HG02798 (cell line): ENCODE measurements at regions not wholly inside any gene's neighbourhood (a gene's known extent, or its start where the extent isn't known, plus 50 kb on each side); places are given as distances from the start of the nearest gene placed in this dataset.
"Not testable (repeated sequence)": the region's sequence is repeated elsewhere in the genome, so short reads cannot be mapped to it uniquely, and the experiment has no call there.

Experiments
- ATAC-seq: cut with Tn5 transposase; IDR thresholded peaks from one replicate; pipeline ENCODE4 v1.9.1; 2021; ENCODE audit warnings: mild to moderate bottlenecking; ENCODE audit not compliant: unreplicated experiment, poor library complexity

- ATAC-seq = no peak
These were observed 76.4 kb upstream of the TRPM1 start for GRCh38 chr15:31177951-31178350.

GRCh38 chr15:31178705-31179104, 77.2 kb upstream of the TRPM1 start:
- no peak for ATAC-seq

GRCh38 chr15:31179693-31180092, 78.2 kb upstream of the TRPM1 start:
- ATAC-seq = no peak

GRCh38 chr15:31193291-31193690, 91.8 kb upstream of the TRPM1 start:
- no peak for ATAC-seq

GRCh38 chr15:31195871-31196270, 94.3 kb upstream of the TRPM1 start:
- ATAC-seq = no peak

GRCh38 chr15:31197497-31198414, 96.2 kb upstream of the TRPM1 start:
- ATAC-seq = peak; percentile 43

- no peak for ATAC-seq
These were observed 99.2 kb upstream of the TRPM1 start for GRCh38 chr15:31200735-31201151.

- ATAC-seq = no peak
These were observed 101.4 kb upstream of the TRPM1 start for GRCh38 chr15:31202953-31203352.

- ATAC-seq = no peak
These were observed 102.5 kb upstream of the TRPM1 start for GRCh38 chr15:31203999-31204398.

GRCh38 chr15:31206386-31207181, 105.1 kb upstream of the TRPM1 start:
- no peak for ATAC-seq

- ATAC-seq = no peak
These were observed 105.7 kb upstream of the TRPM1 start for GRCh38 chr15:31207246-31207645.

- not testable (repeated sequence) for ATAC-seq
These were observed 106.3 kb upstream of the TRPM1 start for GRCh38 chr15:31207861-31208260.

- no peak for ATAC-seq
These were observed 107.3 kb upstream of the TRPM1 start for GRCh38 chr15:31208817-31209216.

GRCh38 chr15:31211353-31211752, 109.8 kb upstream of the TRPM1 start:
- no peak for ATAC-seq

GRCh38 chr15:31212326-31213080, 111.0 kb upstream of the TRPM1 start:
- ATAC-seq = no peak

- no peak for ATAC-seq
These were observed 112.3 kb upstream of the KLF13 start for GRCh38 chr15:31214158-31214863.

- no peak for ATAC-seq
These were observed 111.7 kb upstream of the KLF13 start for GRCh38 chr15:31214864-31215489.

- peak; percentile 86 for ATAC-seq
These were observed 111.0 kb upstream of the KLF13 start for GRCh38 chr15:31215490-31216214.
